K562 (cell line): ENCODE measurements at regions not wholly inside any gene's neighbourhood (a gene's known extent, or its start where the extent isn't known, plus 50 kb on each side); places are given as distances from the start of the nearest gene placed in this dataset.

Experiments
- ATAC-seq: fragments of 200-7000 bp; cut with Tn5 transposase; 3 replicates; pipeline ENCODE4 v1.9.1; 2020; ENCODE audit warnings: moderate library complexity
- BruUV-seq: library from RNA; stranded (reverse); fragments of 400-500 nt; replicated peaks from 2 replicates; lab custom pipeline; 2021; lab: Mats Ljungman, UMichigan
- CTCF ChIA-PET: fragments of 300-600 bp; formaldehyde crosslinking; extraction: SDS; loops from one replicate; lab custom pipeline; 2021; ENCODE audit warnings: low intra/inter-chr PET ratio; lab: Yijun Ruan, JAX
- POLR2A ChIA-PET: fragments of 300-600, 350-650 bp; sonication (Branson Sonifier 250); formaldehyde crosslinking; extraction: SDS; loops from one replicate; lab custom pipeline; 2021; ENCODE audit warnings: antibody characterized with exemption, inconsistent platforms; lab: Yijun Ruan, JAX
- DNase-seq, 4 experiments: peaks; one replicate each; pipeline versions ENCODE4 v3.0.0 to v3.0.0-alpha.2; 2011 to 2018; ENCODE audit warnings: low spot score in 3 of 4, mixed read lengths in 3 of 4; ENCODE audit errors: extremely low read depth in 1 of 4
- FAIRE-seq: peaks from 2 replicates; lab custom pipeline; 2011; peaks lifted over from hg19 to GRCh38; lab: Jason Lieb, UNC
- H2AFZ ChIP-seq: 2 replicates; pipeline ENCODE4 v1.6.0; 2011; ENCODE audit warnings: low read depth, low read length, control low read depth, inconsistent platforms
- H3K27ac ChIP-seq: fragments of 200-600 bp; 3 replicates; pipeline ENCODE4 v1.8.0; 2011; ENCODE audit warnings: low read depth, mild to moderate bottlenecking, control low read depth, inconsistent platforms, low read length, moderate library complexity, mixed read lengths; ENCODE audit errors: extremely low read depth
- H3K27me3 ChIP-seq, 2 experiments: fragments of 300-600 bp in 1 of 2; 2 replicates in 1 of 2; 3 replicates in 1 of 2; pipeline versions ENCODE4 v1.6.0 to v1.8.0; 2011; ENCODE audit warnings: inconsistent platforms in 2 of 2, low read length in 2 of 2, mild to moderate bottlenecking in 1 of 2, mixed read lengths in 1 of 2, moderate library complexity in 1 of 2; ENCODE audit not compliant: control insufficient read depth in 2 of 2, insufficient read depth in 2 of 2
- H3K36me3 ChIP-seq: fragments of 300-600 bp; 3 replicates; pipeline ENCODE4 v1.8.0; 2011; ENCODE audit warnings: mild to moderate bottlenecking, low read length, inconsistent platforms; ENCODE audit not compliant: control insufficient read depth, insufficient read depth
- H3K4me1 ChIP-seq, 2 experiments: fragments of 200-600 bp in 1 of 2; replicated peaks in 1 of 2; 2 replicates in 1 of 2; 3 replicates in 1 of 2; pipeline versions ENCODE4 v1.5.1 to v1.8.0; 2011; ENCODE audit warnings: inconsistent platforms in 2 of 2, low read length in 2 of 2, mild to moderate bottlenecking in 1 of 2, mixed read lengths in 1 of 2, moderate library complexity in 1 of 2; ENCODE audit not compliant: control insufficient read depth in 2 of 2, insufficient read depth in 2 of 2
- H3K4me2 ChIP-seq: 2 replicates; pipeline ENCODE4 v1.6.1; 2011; ENCODE audit warnings: low read length, control low read depth, inconsistent platforms, mixed read lengths; ENCODE audit not compliant: insufficient read depth
- H3K4me3 ChIP-seq: fragments of 200-600 bp; sonication (generic), shearing (Covaris generic); 2 replicates; pipeline ENCODE4 v1.5.1; 2016; ENCODE audit warnings: control low read depth, inconsistent platforms
- H3K79me2 ChIP-seq: fragments of 200-600 bp; 3 replicates; pipeline ENCODE4 v1.8.0; 2011; ENCODE audit warnings: low read length, inconsistent platforms; ENCODE audit not compliant: control insufficient read depth, insufficient read depth
- H3K9ac ChIP-seq, 2 experiments: 2 replicates each; pipeline versions ENCODE4 v1.6.0 to v1.6.1; 2011; ENCODE audit warnings: low read depth in 2 of 2, low read length in 2 of 2, control low read depth in 1 of 2, inconsistent platforms in 1 of 2, mild to moderate bottlenecking in 1 of 2, mixed read lengths in 1 of 2; ENCODE audit not compliant: insufficient read depth in 1 of 2
- H3K9me1 ChIP-seq: one replicate; pipeline ENCODE4 v1.6.0; 2011; ENCODE audit warnings: inconsistent platforms, mild to moderate bottlenecking, low read length, moderate library complexity; ENCODE audit not compliant: control insufficient read depth, insufficient read depth
- H3K9me3 ChIP-seq: replicated peaks from 2 replicates; pipeline ENCODE4 v1.5.1; 2011; ENCODE audit warnings: low read depth, low read length, inconsistent platforms; ENCODE audit not compliant: control insufficient read depth, insufficient read depth
- H4K20me1 ChIP-seq: replicated peaks from 2 replicates; pipeline ENCODE4 v1.6.1; 2011; ENCODE audit warnings: low read length, inconsistent platforms, mixed read lengths; ENCODE audit not compliant: control insufficient read depth, insufficient read depth
- C11orf30 ChIP-seq: fragments of 450-650 bp; IDR thresholded peaks from 2 replicates; pipeline ENCODE4 v1.6.1; 2016; ENCODE audit warnings: low read depth, mild to moderate bottlenecking
- ILK ChIP-seq: fragments of 450-650 bp; IDR thresholded peaks from 2 replicates; pipeline ENCODE4 v1.6.1; 2016; ENCODE audit warnings: missing genetic modification characterization, low read depth, mild to moderate bottlenecking, missing compliant biosample characterization, moderate library complexity, borderline replicate concordance
- MAFG ChIP-seq: fragments of 450-650 bp; conservative IDR thresholded peaks from 2 replicates; pipeline ENCODE4 v1.6.1; 2016; ENCODE audit warnings: missing genetic modification characterization, missing compliant biosample characterization
- NFIC ChIP-seq: fragments of 450-650 bp; IDR thresholded peaks from 2 replicates; pipeline ENCODE4 v1.6.1; 2017; ENCODE audit warnings: mild to moderate bottlenecking, inconsistent platforms
- ZNF212 ChIP-seq: fragments of 450-650 bp; formaldehyde crosslinking; IDR thresholded peaks from 2 replicates; pipeline ENCODE4 v1.4.0; 2020; ENCODE audit warnings: mild to moderate bottlenecking
- ZNF23 ChIP-seq: fragments of 250-450 bp; sonication (Bioruptor Pico); IDR thresholded peaks from 2 replicates; pipeline ENCODE4 v1.4.0; 2020; ENCODE audit warnings: mild to moderate bottlenecking
- ZNF316 ChIP-seq: fragments of 450-650 bp; IDR thresholded peaks from 2 replicates; pipeline ENCODE4 v1.6.1; 2016
- ZNF449 ChIP-seq: fragments of 250-450 bp; sonication (Bioruptor Pico); IDR thresholded peaks from 2 replicates; pipeline ENCODE4 v1.8.0; 2022; ENCODE audit warnings: moderate library complexity, mild to moderate bottlenecking, inconsistent platforms
- WGBS: fragments of 100-300 bp; shearing (Covaris generic); methylation state at CpG from one replicate; pipeline ENCODE4 v1.1.6; 2016; ENCODE audit warnings: low coverage, mixed read lengths; ENCODE audit not compliant: insufficient coverage; ENCODE audit errors: missing lambda C conversion rate; 5-methylcytosine and 5-hydroxymethylcytosine counted together
- in situ Hi-C: fragments of 300-500 bp; cut with MboI; formaldehyde crosslinking; loops from 4 replicates; pipeline ENCODE4 v1.15.0; 2018; ENCODE audit warnings: inconsistent platforms, mixed read lengths
- intact Hi-C: fragments of 100-400 bp; cut with micrococcal nuclease; formaldehyde crosslinking; loops from 2 replicates; pipeline ENCODE4 v1.14.2; 2022
- TF ChIP-seq, protein P1 (sequence below): IDR thresholded peaks from 2 replicates; pipeline ENCODE4 v1.6.1; 2012; ENCODE audit warnings: low read depth, low read length, improper control_type of control experiment, borderline replicate concordance
- TF ChIP-seq, protein P2 (sequence below): fragments of 450-650 bp; formaldehyde crosslinking; conservative IDR thresholded peaks from 2 replicates; pipeline ENCODE4 v1.4.0; 2022; ENCODE audit warnings: mild to moderate bottlenecking, missing genetic modification characterization

GRCh38 chr7:81245353-81245752 lies 326.5 kb upstream of the SEMA3C start (continued):
- TF ChIP-seq, protein P1, sequence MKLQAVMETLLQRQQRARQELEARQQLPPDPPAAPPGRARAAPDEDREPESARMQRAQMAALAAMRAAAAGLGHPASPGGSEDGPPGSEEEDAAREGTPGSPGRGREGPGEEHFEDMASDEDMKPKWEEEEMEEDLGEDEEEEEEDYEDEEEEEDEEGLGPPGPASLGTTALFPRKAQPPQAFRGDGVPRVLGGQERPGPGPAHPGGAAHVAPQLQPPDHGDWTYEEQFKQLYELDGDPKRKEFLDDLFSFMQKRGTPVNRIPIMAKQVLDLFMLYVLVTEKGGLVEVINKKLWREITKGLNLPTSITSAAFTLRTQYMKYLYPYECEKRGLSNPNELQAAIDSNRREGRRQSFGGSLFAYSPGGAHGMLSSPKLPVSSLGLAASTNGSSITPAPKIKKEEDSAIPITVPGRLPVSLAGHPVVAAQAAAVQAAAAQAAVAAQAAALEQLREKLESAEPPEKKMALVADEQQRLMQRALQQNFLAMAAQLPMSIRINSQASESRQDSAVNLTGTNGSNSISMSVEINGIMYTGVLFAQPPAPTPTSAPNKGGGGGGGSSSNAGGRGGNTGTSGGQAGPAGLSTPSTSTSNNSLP = no peak
- no peak for TF ChIP-seq ZNF449 (CRISPR knock-in tag)
- TF ChIP-seq, protein P2, sequence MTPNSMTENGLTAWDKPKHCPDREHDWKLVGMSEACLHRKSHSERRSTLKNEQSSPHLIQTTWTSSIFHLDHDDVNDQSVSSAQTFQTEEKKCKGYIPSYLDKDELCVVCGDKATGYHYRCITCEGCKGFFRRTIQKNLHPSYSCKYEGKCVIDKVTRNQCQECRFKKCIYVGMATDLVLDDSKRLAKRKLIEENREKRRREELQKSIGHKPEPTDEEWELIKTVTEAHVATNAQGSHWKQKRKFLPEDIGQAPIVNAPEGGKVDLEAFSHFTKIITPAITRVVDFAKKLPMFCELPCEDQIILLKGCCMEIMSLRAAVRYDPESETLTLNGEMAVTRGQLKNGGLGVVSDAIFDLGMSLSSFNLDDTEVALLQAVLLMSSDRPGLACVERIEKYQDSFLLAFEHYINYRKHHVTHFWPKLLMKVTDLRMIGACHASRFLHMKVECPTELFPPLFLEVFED = no peak
- TF ChIP-seq ZNF212 (CRISPR knock-in tag) = no peak
- TF ChIP-seq, all 486 proteins: peak for 0

GRCh38 chr7:81244224-81244623 lies 325.4 kb upstream of the SEMA3C start:
- no peaks in the 10 kb centered on the region for H3K79me2 ChIP-seq
- ATAC-seq (0 out of 3 replicates have a peak, but pooled peaks have one; percentile 35), DNase-seq (peak in 1 of 4 experiments; percentile 20), FAIRE-seq (no peak)
- no TSS peak for BruUV-seq
- in situ Hi-C loops = no loop called here
- no peaks in the 10 kb centered on the region for H4K20me1 ChIP-seq
- no peak overlapping the region for H2AFZ ChIP-seq
- 26% methylated on average over 3 of the region's 3 CpGs for WGBS
- CTCF ChIA-PET = no interaction called here
- H3K9ac ChIP-seq = no peak overlapping the region
- H3K4me1 ChIP-seq = no peaks in the 10 kb centered on the region
- POLR2A ChIA-PET = no interaction called here
- H3K36me3 ChIP-seq = no peaks in the 10 kb centered on the region
- H3K27me3 ChIP-seq = no peaks in the 10 kb centered on the region
- no peaks in the 10 kb centered on the region for H3K9me3 ChIP-seq
- peak; percentile 67 for TF ChIP-seq NFIC
- TF ChIP-seq C11orf30 = peak; percentile 42; the same call in 1 of the 2 replicates
- no peak for TF ChIP-seq ILK (tag)
- TF ChIP-seq ZNF23 (CRISPR knock-in tag) = no peak
- TF ChIP-seq ZNF316 = peak; percentile 44
- TF ChIP-seq MAFG (tag) = peak; percentile 31; the same call in 1 of the 2 replicates
- H3K4me2 ChIP-seq = no peak overlapping the region
- H3K9me1 ChIP-seq = no peaks in the 10 kb centered on the region
- no peak overlapping the region for H3K27ac ChIP-seq
- intact Hi-C loops = no loop called here
- no peak overlapping the region for H3K4me3 ChIP-seq
